Thyroid gland (tissue), 4 donors: ENCODE measurements at regions not wholly inside any gene's neighbourhood (a gene's known extent, or its start where the extent isn't known, plus 50 kb on each side); places are given as distances from the start of the nearest gene placed in this dataset.

Experiments used
- DNase-seq, 2 donors: peaks; one replicate each; pipeline ENCODE4 v3.0.0-alpha.2; 2019
- H3K27ac ChIP-seq, 3 donors: fragments of 200-600 bp; sonication (generic); 1 replicate in 2 of 3; 2 replicates in 1 of 3; pipeline ENCODE4 v1.5.1; 2016 to 2019; ENCODE audit warnings: mild to moderate bottlenecking in 1 of 3, moderate library complexity in 1 of 3
- H3K27me3 ChIP-seq: fragments of 200-600 bp; sonication (generic); one replicate; pipeline ENCODE4 v1.5.1; 2019
- H3K36me3 ChIP-seq, 2 donors: fragments of 200-600 bp; sonication (generic); one replicate each; pipeline ENCODE4 v1.5.1; 2016 to 2019
- H3K4me1 ChIP-seq, 2 donors: fragments of 200-600 bp; sonication (generic); one replicate each; pipeline ENCODE4 v1.5.1; 2017 to 2019
- H3K4me3 ChIP-seq, 3 donors: fragments of 200-600 bp; sonication (generic); replicated peaks in 1 of 3; 1 replicate in 2 of 3; 2 replicates in 1 of 3; pipeline ENCODE4 v1.5.1; 2016; ENCODE audit warnings: mild to moderate bottlenecking in 1 of 3
- H3K9me3 ChIP-seq: fragments of 200-600 bp; sonication (generic); one replicate; pipeline ENCODE4 v1.5.1; 2017
- POLR2A ChIP-seq, 2 donors: fragments of 450-650 bp; IDR thresholded peaks; one replicate each; pipeline ENCODE4 v1.6.1; 2017; ENCODE audit warnings: antibody characterized with exemption in 2 of 2, mild to moderate bottlenecking in 2 of 2, moderate library complexity in 1 of 2
- WGBS, 2 donors: methylation state at CpG; one replicate each; pipeline ENCODE4 v1.1.5; 2017; 5-methylcytosine and 5-hydroxymethylcytosine counted together
- intact Hi-C: fragments of 100-400 bp; cut with DNase I; formaldehyde crosslinking; loops from one replicate; pipeline ENCODE4 v1.15.1; 2023
- TF ChIP-seq, protein P1 (sequence below), 6 experiments: fragments of 200-600 bp in 3 of 6; fragments of 450-650 bp in 3 of 6; sonication (generic) in 3 of 6; IDR thresholded peaks; one replicate each; pipeline ENCODE4 v1.5.1; 2016 to 2019; ENCODE audit warnings: antibody characterized with exemption in 6 of 6, mild to moderate bottlenecking in 2 of 6, inconsistent platforms in 1 of 6, moderate library complexity in 1 of 6

- H3K4me1 ChIP-seq = no peaks in the 10 kb centered on the region
- WGBS, 2 donors = 92 to 96% methylated on average over 1 of the region's 1 CpG
- intact Hi-C loops = no loop called here
- H3K36me3 ChIP-seq = no peaks in the 10 kb centered on the region
- no peaks in the 10 kb centered on the region for H3K9me3 ChIP-seq
- no peak for DNase-seq
- H3K27me3 ChIP-seq = no peaks in the 10 kb centered on the region
- TF ChIP-seq, protein P1, sequence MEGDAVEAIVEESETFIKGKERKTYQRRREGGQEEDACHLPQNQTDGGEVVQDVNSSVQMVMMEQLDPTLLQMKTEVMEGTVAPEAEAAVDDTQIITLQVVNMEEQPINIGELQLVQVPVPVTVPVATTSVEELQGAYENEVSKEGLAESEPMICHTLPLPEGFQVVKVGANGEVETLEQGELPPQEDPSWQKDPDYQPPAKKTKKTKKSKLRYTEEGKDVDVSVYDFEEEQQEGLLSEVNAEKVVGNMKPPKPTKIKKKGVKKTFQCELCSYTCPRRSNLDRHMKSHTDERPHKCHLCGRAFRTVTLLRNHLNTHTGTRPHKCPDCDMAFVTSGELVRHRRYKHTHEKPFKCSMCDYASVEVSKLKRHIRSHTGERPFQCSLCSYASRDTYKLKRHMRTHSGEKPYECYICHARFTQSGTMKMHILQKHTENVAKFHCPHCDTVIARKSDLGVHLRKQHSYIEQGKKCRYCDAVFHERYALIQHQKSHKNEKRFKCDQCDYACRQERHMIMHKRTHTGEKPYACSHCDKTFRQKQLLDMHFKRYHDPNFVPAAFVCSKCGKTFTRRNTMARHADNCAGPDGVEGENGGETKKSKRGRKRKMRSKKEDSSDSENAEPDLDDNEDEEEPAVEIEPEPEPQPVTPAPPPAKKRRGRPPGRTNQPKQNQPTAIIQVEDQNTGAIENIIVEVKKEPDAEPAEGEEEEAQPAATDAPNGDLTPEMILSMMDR (IDR thresholded peaks at IDR 0.05) = no peak
- no peak for TF ChIP-seq POLR2A (IDR thresholded peaks at IDR 0.05)
- H3K27ac ChIP-seq = no peak overlapping the region
- no peak overlapping the region for H3K4me3 ChIP-seq
Observed at GRCh38 chr6:129932321-129932720, 71.2 kb upstream of the TMEM244 start.

DNA sequence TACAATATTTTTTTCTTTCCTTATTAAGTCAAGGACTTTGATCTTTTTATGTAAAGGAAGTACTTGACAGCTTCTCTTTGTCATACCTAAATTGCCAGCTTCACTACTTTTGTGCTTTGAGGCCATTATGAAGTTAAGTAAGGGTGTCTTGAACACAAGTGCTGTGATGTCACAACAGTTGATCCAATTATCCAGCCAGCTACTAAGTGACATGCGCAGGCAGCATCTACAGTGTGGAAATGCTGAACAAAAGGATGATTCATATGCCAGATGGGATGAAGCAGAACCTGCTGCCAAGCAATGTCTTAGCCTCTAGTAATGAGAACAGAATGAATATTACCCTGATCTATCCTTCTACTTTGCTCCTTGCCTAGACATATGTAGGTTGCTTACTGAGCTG is 68.3 kb upstream of the TMEM244 start:
- Histone ChIP-seq H3K4me1 (no peaks in the 10 kb centered on the region), H3K4me3 (no peak overlapping the region), H3K27me3 (no peaks in the 10 kb centered on the region), H3K27ac (no peak overlapping the region), H3K36me3 (no peaks in the 10 kb centered on the region), H3K9me3 (no peaks in the 10 kb centered on the region)
- intact Hi-C loops = no loop called here
- DNase-seq = no peak
- WGBS, 2 donors = 87 to 93% methylated on average over 1 of the region's 1 CpG
- TF ChIP-seq, protein P1 (IDR thresholded peaks at IDR 0.05) = no peak
- TF ChIP-seq POLR2A (IDR thresholded peaks at IDR 0.05) = no peak

DNA sequence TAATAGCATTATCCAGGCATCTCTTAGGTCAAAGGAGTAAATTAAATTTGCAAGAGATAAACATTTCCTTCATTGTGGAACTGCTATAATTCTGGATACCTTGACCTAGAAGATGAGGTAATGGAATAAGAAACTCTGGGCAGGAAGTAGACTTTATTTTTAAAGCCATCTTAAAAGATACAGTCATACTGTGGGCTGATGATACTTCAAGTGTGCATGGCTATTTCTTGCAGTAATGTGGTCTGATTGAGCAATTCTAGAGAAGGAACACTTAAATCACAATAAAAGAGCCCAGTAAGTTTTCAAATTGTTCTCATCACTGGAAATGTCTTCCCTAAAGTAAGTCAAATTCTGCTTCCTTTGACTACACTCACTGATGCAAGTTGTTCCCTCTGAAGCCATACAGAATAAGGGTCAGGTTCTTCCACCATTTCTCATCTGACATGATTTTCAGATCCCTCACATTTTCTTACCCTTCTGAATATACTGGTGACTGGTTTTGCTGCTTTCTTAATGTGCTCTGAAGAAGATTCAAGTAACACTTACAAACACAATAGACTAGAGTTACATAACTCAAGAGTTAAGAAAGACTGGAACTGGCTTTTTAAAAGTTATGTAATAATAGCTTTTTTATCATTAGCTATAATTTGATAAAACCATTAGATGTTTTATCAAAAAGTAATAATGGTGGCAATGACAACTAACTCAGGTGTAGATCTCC is 62.6 kb upstream of the TMEM244 start:
- no peaks in the 10 kb centered on the region for H3K4me1 ChIP-seq
- intact Hi-C loops = no loop called here
- DNase-seq = no peak

DNA sequence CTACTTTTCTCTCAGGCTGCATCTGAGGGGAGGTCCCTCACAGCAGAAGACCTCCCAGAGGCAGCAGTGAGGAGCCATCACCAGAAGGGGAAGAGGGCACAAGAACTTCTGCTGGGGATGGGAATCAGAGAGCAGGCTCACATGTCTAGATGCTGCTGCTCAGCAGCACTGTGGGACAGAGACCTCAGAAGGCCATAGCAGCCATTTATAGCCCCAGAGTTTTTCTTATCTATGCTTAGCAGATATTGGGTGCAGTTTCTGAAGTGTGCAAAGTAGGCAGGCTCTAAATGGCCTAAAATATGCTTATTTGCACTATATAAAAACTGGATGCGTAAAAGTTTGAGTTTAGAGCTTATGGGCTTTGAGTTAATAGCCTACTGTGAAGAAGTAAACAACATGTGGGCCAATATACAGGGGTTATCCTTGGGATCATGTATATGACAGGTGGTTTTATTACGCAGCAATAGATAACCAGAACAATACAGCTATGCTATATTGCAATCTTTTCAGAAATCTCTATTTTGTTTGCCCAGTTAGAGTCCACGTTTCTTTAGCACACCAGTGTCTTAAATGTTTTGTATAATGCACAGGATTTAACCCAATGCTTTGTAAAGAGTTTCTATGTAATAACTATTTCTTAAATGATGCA is 60.2 kb upstream of the TMEM244 start:
- Histone ChIP-seq H3K27me3 (no peaks in the 10 kb centered on the region), H3K9me3 (no peaks in the 10 kb centered on the region), H3K4me1 (no peaks in the 10 kb centered on the region), H3K36me3 (no peaks in the 10 kb centered on the region), H3K4me3 (no peak overlapping the region), H3K27ac (no peak overlapping the region)
- intact Hi-C loops = no loop called here
- TF ChIP-seq, protein P1 (IDR thresholded peaks at IDR 0.05) = no peak
- no peak for TF ChIP-seq POLR2A (IDR thresholded peaks at IDR 0.05)
- 63 to 82% methylated on average over 3 of the region's 3 CpGs for WGBS, 2 donors
- no peak for DNase-seq

More for the DNA sequence above, 62.6 kb upstream of the TMEM244 start:
- TF ChIP-seq, protein P1 (IDR thresholded peaks at IDR 0.05) = no peak
- no peak for TF ChIP-seq POLR2A (IDR thresholded peaks at IDR 0.05)
- Histone ChIP-seq H3K27me3 (no peaks in the 10 kb centered on the region), H3K27ac (no peak overlapping the region), H3K9me3 (no peaks in the 10 kb centered on the region), H3K4me3 (no peak overlapping the region), H3K36me3 (no peaks in the 10 kb centered on the region)

GRCh38 chr6:129920103-129920798 is 59.1 kb upstream of the TMEM244 start:
- 72 to 76% methylated on average over 7 of the region's 7 CpGs for WGBS, 2 donors
- TF ChIP-seq, protein P1 (IDR thresholded peaks at IDR 0.05) = no peak
- no peak for TF ChIP-seq POLR2A (IDR thresholded peaks at IDR 0.05)
- no peaks in the 10 kb centered on the region for H3K4me1 ChIP-seq
- H3K9me3 ChIP-seq = no peaks in the 10 kb centered on the region
- H3K27ac ChIP-seq = no peak overlapping the region
- intact Hi-C loops = no loop called here
- no peak for DNase-seq
- no peaks in the 10 kb centered on the region for H3K36me3 ChIP-seq
- H3K27me3 ChIP-seq = no peaks in the 10 kb centered on the region
- H3K4me3 ChIP-seq = no peak overlapping the region
